Dendritic cell treated with granulocyte-macrophage colony-stimulating factor and Interleukin-4, amounts not matched to agents 40 ng/mL and 50 ng/mL, for 4 days (primary cell): ENCODE measurements at regions not wholly inside any gene's neighbourhood (a gene's known extent, or its start where the extent isn't known, plus 50 kb on each side); places are given as distances from the start of the nearest gene placed in this dataset.
"Not testable (repeated sequence)": the region's sequence is repeated elsewhere in the genome, so short reads cannot be mapped to it uniquely, and the experiment has no call there.

Experiments
- H3K27ac Mint-ChIP-seq: one replicate; pipeline ENCODE4 v1.8.0; 2022; ENCODE audit warnings: mild to moderate bottlenecking, mixed read lengths
- H3K27me3 Mint-ChIP-seq: one replicate; pipeline ENCODE4 v1.8.0; 2022; ENCODE audit warnings: mild to moderate bottlenecking, mixed read lengths
- H3K36me3 Mint-ChIP-seq: one replicate; pipeline ENCODE4 v1.8.0; 2022; ENCODE audit warnings: low read depth, mixed read lengths
- H3K4me1 Mint-ChIP-seq: one replicate; pipeline ENCODE4 v1.8.0; 2022; ENCODE audit warnings: low read depth, mixed read lengths
- H3K4me3 Mint-ChIP-seq: one replicate; pipeline ENCODE4 v1.8.0; 2022; ENCODE audit warnings: mild to moderate bottlenecking, moderate library complexity, mixed read lengths
- H3K9me3 Mint-ChIP-seq: one replicate; pipeline ENCODE4 v1.8.0; 2022; ENCODE audit warnings: mixed read lengths
- intact Hi-C: fragments of 100-400 bp; cut with micrococcal nuclease; formaldehyde crosslinking; loops from one replicate; pipeline ENCODE4 v1.15.0; 2022

GRCh38 chr9:64130325-64130724, 1154.7 kb downstream of the FOXD4L5 start:
- H3K27me3 Mint-ChIP-seq, H3K4me1 Mint-ChIP-seq, H3K27ac Mint-ChIP-seq, H3K4me3 Mint-ChIP-seq, intact Hi-C loops, H3K36me3 Mint-ChIP-seq, H3K9me3 Mint-ChIP-seq: not testable (repeated sequence)

GRCh38 chr9:64128572-64128971, 1156.4 kb downstream of the FOXD4L5 start:
- no peaks in the 10 kb centered on the region for H3K36me3 Mint-ChIP-seq
- no peak overlapping the region for H3K4me3 Mint-ChIP-seq
- intact Hi-C loops, result no loop called here
- no peak overlapping the region for H3K27ac Mint-ChIP-seq
- no peaks in the 10 kb centered on the region for H3K9me3 Mint-ChIP-seq
- H3K4me1 Mint-ChIP-seq, result no peaks in the 10 kb centered on the region
- H3K27me3 Mint-ChIP-seq, result no peaks in the 10 kb centered on the region

GRCh38 chr9:64121602-64122001, 1163.4 kb downstream of the FOXD4L5 start:
- H3K36me3 Mint-ChIP-seq, H3K27ac Mint-ChIP-seq, H3K4me3 Mint-ChIP-seq, intact Hi-C loops, H3K4me1 Mint-ChIP-seq, H3K9me3 Mint-ChIP-seq, H3K27me3 Mint-ChIP-seq: not testable (repeated sequence)

GRCh38 chr9:64117329-64117728, 1167.7 kb downstream of the FOXD4L5 start:
- H3K4me1 Mint-ChIP-seq, H3K9me3 Mint-ChIP-seq, intact Hi-C loops, H3K27me3 Mint-ChIP-seq, H3K27ac Mint-ChIP-seq, H3K36me3 Mint-ChIP-seq, H3K4me3 Mint-ChIP-seq: not testable (repeated sequence)

- H3K4me3 Mint-ChIP-seq, H3K27ac Mint-ChIP-seq, H3K36me3 Mint-ChIP-seq, intact Hi-C loops, H3K27me3 Mint-ChIP-seq, H3K4me1 Mint-ChIP-seq: not testable (repeated sequence)
- H3K9me3 Mint-ChIP-seq, result peaks cover 17% of the 10 kb centered on the region
Observed at GRCh38 chr9:64107867-64108266, 1177.1 kb downstream of the FOXD4L5 start.

- H3K27me3 Mint-ChIP-seq, H3K4me1 Mint-ChIP-seq, intact Hi-C loops, H3K27ac Mint-ChIP-seq, H3K36me3 Mint-ChIP-seq, H3K4me3 Mint-ChIP-seq: not testable (repeated sequence)
- peaks cover 17% of the 10 kb centered on the region for H3K9me3 Mint-ChIP-seq
Observed at GRCh38 chr9:64107211-64107610, 1177.8 kb downstream of the FOXD4L5 start.

- H3K4me3 Mint-ChIP-seq, H3K36me3 Mint-ChIP-seq, H3K27me3 Mint-ChIP-seq, H3K4me1 Mint-ChIP-seq, H3K27ac Mint-ChIP-seq, intact Hi-C loops: not testable (repeated sequence)
- peaks cover 31% of the 10 kb centered on the region for H3K9me3 Mint-ChIP-seq
Observed at GRCh38 chr9:64105193-64105592, 1179.8 kb downstream of the FOXD4L5 start.

- not testable (repeated sequence) for H3K36me3 Mint-ChIP-seq, H3K4me3 Mint-ChIP-seq, H3K4me1 Mint-ChIP-seq
Observed at GRCh38 chr9:64101504-64101903, 1183.5 kb downstream of the FOXD4L5 start.

GRCh38 chr9:64100571-64101155, 1184.3 kb downstream of the FOXD4L5 start:
- intact Hi-C loops, H3K27ac Mint-ChIP-seq, H3K4me3 Mint-ChIP-seq: not testable (repeated sequence)

More at GRCh38 chr9:64101504-64101903, 1183.5 kb downstream of the FOXD4L5 start:
- H3K27me3 Mint-ChIP-seq, H3K27ac Mint-ChIP-seq, intact Hi-C loops: not testable (repeated sequence)
- peaks cover 34% of the 10 kb centered on the region for H3K9me3 Mint-ChIP-seq

GRCh38 chr9:64085998-64086397, 1199.0 kb downstream of the FOXD4L5 start:
- intact Hi-C loops, H3K27me3 Mint-ChIP-seq, H3K4me3 Mint-ChIP-seq, H3K27ac Mint-ChIP-seq, H3K4me1 Mint-ChIP-seq, H3K36me3 Mint-ChIP-seq, H3K9me3 Mint-ChIP-seq: not testable (repeated sequence)

More at GRCh38 chr9:64100571-64101155, 1184.3 kb downstream of the FOXD4L5 start:
- H3K9me3 Mint-ChIP-seq, result peaks cover 31% of the 10 kb centered on the region
- H3K36me3 Mint-ChIP-seq, H3K27me3 Mint-ChIP-seq, H3K4me1 Mint-ChIP-seq: not testable (repeated sequence)

- H3K4me3 Mint-ChIP-seq, H3K36me3 Mint-ChIP-seq, H3K27ac Mint-ChIP-seq, intact Hi-C loops, H3K27me3 Mint-ChIP-seq, H3K4me1 Mint-ChIP-seq: not testable (repeated sequence)
- H3K9me3 Mint-ChIP-seq, result peaks cover 34% of the 10 kb centered on the region
Observed at GRCh38 chr9:64071358-64072253, 1213.4 kb downstream of the FOXD4L5 start.

GRCh38 chr9:64070611-64071357, 1214.2 kb downstream of the FOXD4L5 start:
- H3K27ac Mint-ChIP-seq, intact Hi-C loops, H3K4me1 Mint-ChIP-seq, H3K27me3 Mint-ChIP-seq, H3K36me3 Mint-ChIP-seq, H3K4me3 Mint-ChIP-seq: not testable (repeated sequence)
- peaks cover 43% of the 10 kb centered on the region for H3K9me3 Mint-ChIP-seq

GRCh38 chr9:64070083-64070482, 1214.9 kb downstream of the FOXD4L5 start:
- H3K27me3 Mint-ChIP-seq, H3K4me1 Mint-ChIP-seq, intact Hi-C loops, H3K36me3 Mint-ChIP-seq, H3K4me3 Mint-ChIP-seq, H3K27ac Mint-ChIP-seq: not testable (repeated sequence)
- H3K9me3 Mint-ChIP-seq, result peaks cover 49% of the 10 kb centered on the region

GRCh38 chr9:64066736-64067368, 1218.2 kb downstream of the FOXD4L5 start:
- no peak overlapping the region for H3K4me3 Mint-ChIP-seq
- peaks cover 57% of the 10 kb centered on the region for H3K9me3 Mint-ChIP-seq
- no peaks in the 10 kb centered on the region for H3K4me1 Mint-ChIP-seq
- no peaks in the 10 kb centered on the region for H3K36me3 Mint-ChIP-seq
- intact Hi-C loops, result no loop called here
- H3K27ac Mint-ChIP-seq, result no peak overlapping the region
- no peaks in the 10 kb centered on the region for H3K27me3 Mint-ChIP-seq
